Mesenchymal stem cell (in vitro differentiated cells and primary cell): ENCODE measurements at regions not wholly inside any gene's neighbourhood (a gene's known extent, or its start where the extent isn't known, plus 50 kb on each side); places are given as distances from the start of the nearest gene placed in this dataset.

Experiments
- DNase-seq: peaks from one replicate; pipeline ENCODE4 v3.0.0-alpha.2; 2013
- H2AFZ ChIP-seq: one replicate; pipeline ENCODE4 v1.6.1; 2013; ENCODE audit warnings: low read depth, mild to moderate bottlenecking, control low read depth, inconsistent platforms, low read length, moderate library complexity
- H2AK5ac ChIP-seq: 2 replicates; pipeline ENCODE4 v1.6.1; 2013; ENCODE audit warnings: low read length, moderate library complexity, mild to moderate bottlenecking, inconsistent platforms; ENCODE audit not compliant: severe bottlenecking
- H2BK120ac ChIP-seq: one replicate; pipeline ENCODE4 v1.6.1; 2013; ENCODE audit warnings: low read depth, mild to moderate bottlenecking, inconsistent platforms, low read length, moderate library complexity
- H2BK12ac ChIP-seq, 2 experiments: one replicate each; pipeline ENCODE4 v1.6.1; 2013; ENCODE audit warnings: inconsistent platforms in 2 of 2, low read length in 2 of 2, mild to moderate bottlenecking in 2 of 2, moderate library complexity in 2 of 2, control low read depth in 1 of 2
- H2BK15ac ChIP-seq: one replicate; pipeline ENCODE4 v1.6.1; 2013; ENCODE audit warnings: mild to moderate bottlenecking, low read depth, inconsistent platforms; ENCODE audit not compliant: poor library complexity, severe bottlenecking
- H2BK5ac ChIP-seq: 2 replicates; pipeline ENCODE4 v1.6.1; 2013; ENCODE audit warnings: low read depth, mild to moderate bottlenecking, low read length, control low read depth, inconsistent platforms; ENCODE audit not compliant: poor library complexity, severe bottlenecking
- H3K14ac ChIP-seq, 2 experiments: one replicate each; pipeline ENCODE4 v1.6.1; 2013; ENCODE audit warnings: inconsistent platforms in 2 of 2, low read length in 2 of 2, control low read depth in 1 of 2, mild to moderate bottlenecking in 1 of 2, moderate library complexity in 1 of 2
- H3K18ac ChIP-seq, 2 experiments: one replicate each; pipeline ENCODE4 v1.6.1; 2013; ENCODE audit warnings: inconsistent platforms in 2 of 2, low read length in 2 of 2, control low read depth in 1 of 2, low read depth in 1 of 2, mild to moderate bottlenecking in 1 of 2
- H3K23ac ChIP-seq, 2 experiments: one replicate each; pipeline ENCODE4 v1.6.1; 2013; ENCODE audit warnings: inconsistent platforms in 2 of 2, low read length in 2 of 2, mild to moderate bottlenecking in 2 of 2, moderate library complexity in 2 of 2, control low read depth in 1 of 2
- H3K27ac ChIP-seq: 2 replicates; pipeline ENCODE4 v1.5.1; 2013; ENCODE audit warnings: mild to moderate bottlenecking, moderate library complexity, low read length, control low read depth, inconsistent platforms; ENCODE audit not compliant: poor library complexity, severe bottlenecking
- H3K27me3 ChIP-seq, 2 experiments: 2 replicates each; pipeline versions ENCODE4 v1.6.1 to v1.7.0; 2013; ENCODE audit warnings: low read length in 2 of 2, mild to moderate bottlenecking in 2 of 2, moderate library complexity in 2 of 2, control low read depth in 1 of 2, inconsistent platforms in 1 of 2; ENCODE audit not compliant: control insufficient read depth in 1 of 2, insufficient read depth in 1 of 2
- H3K36me3 ChIP-seq, 2 experiments: 2 replicates each; pipeline versions ENCODE4 v1.6.1 to v1.7.0; 2013; ENCODE audit warnings: low read length in 2 of 2, control low read depth in 1 of 2, inconsistent platforms in 1 of 2, low read depth in 1 of 2, mild to moderate bottlenecking in 1 of 2; ENCODE audit not compliant: insufficient read depth in 2 of 2, control insufficient read depth in 1 of 2
- H3K4ac ChIP-seq, 2 experiments: one replicate each; pipeline ENCODE4 v1.6.1; 2013; ENCODE audit warnings: inconsistent platforms in 2 of 2, low read length in 2 of 2, mild to moderate bottlenecking in 2 of 2, moderate library complexity in 2 of 2, control low read depth in 1 of 2, low read depth in 1 of 2
- H3K4me1 ChIP-seq: 2 replicates; pipeline ENCODE4 v1.6.1; 2013; ENCODE audit warnings: low read depth, low read length, control low read depth; ENCODE audit not compliant: control insufficient read depth, insufficient read depth
- H3K4me2 ChIP-seq: 2 replicates; pipeline ENCODE4 v1.6.1; 2013; ENCODE audit warnings: low read length, mild to moderate bottlenecking, inconsistent platforms; ENCODE audit not compliant: poor library complexity, severe bottlenecking
- H3K4me3 ChIP-seq, 2 experiments: 2 replicates each; pipeline versions ENCODE4 v1.5.1 to v1.7.0; 2013; ENCODE audit warnings: low read length in 2 of 2, mild to moderate bottlenecking in 2 of 2, control low read depth in 1 of 2, low read depth in 1 of 2; ENCODE audit not compliant: insufficient read depth in 1 of 2
- H3K79me1 ChIP-seq: replicated peaks from 2 replicates; pipeline ENCODE4 v1.6.1; 2013; ENCODE audit warnings: mild to moderate bottlenecking, control low read depth, low read length, inconsistent platforms; ENCODE audit not compliant: poor library complexity, severe bottlenecking
- H3K9ac ChIP-seq: 2 replicates; pipeline ENCODE4 v1.7.0; 2013; ENCODE audit warnings: mild to moderate bottlenecking, low read length, moderate library complexity
- H3K9me3 ChIP-seq: 2 replicates; pipeline ENCODE4 v1.7.0; 2013; ENCODE audit warnings: mild to moderate bottlenecking, low read length; ENCODE audit not compliant: control insufficient read depth
- H4K8ac ChIP-seq: one replicate; pipeline ENCODE4 v1.6.1; 2013; ENCODE audit warnings: inconsistent platforms, mild to moderate bottlenecking, low read length, moderate library complexity
- H4K91ac ChIP-seq: one replicate; pipeline ENCODE4 v1.6.1; 2013; ENCODE audit warnings: mild to moderate bottlenecking, low read length, inconsistent platforms
- WGBS: methylation state at CpG from one replicate; pipeline ENCODE4 v1.1.7; 2013; ENCODE audit warnings: mixed read lengths; 5-methylcytosine and 5-hydroxymethylcytosine counted together

DNA sequence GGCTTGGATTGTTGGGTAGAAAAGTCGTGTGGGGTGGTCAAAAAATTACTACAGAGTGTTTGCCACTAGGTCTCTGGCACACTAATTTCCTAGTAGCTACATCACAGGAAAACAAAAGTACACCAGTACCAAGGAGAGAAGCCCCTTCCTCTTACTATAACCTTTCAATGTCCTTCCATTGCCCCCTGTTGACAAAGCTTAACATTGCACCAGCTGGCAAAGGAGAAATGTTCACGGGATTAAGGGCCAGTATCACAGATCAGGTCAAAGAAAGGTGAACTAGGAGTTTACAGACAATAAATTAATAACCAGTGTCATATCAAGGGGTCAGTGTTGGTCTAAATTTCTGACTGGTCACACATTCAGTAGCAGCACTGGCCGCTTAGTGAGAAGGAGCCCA is 1139.6 kb upstream of the FAM98A start:
- no peak overlapping the region for H2AK5ac ChIP-seq
- H3K27me3 ChIP-seq: no peaks in the 10 kb centered on the region
- H3K14ac ChIP-seq: no peak overlapping the region
- no peak overlapping the region for H3K9ac ChIP-seq
- H3K23ac ChIP-seq: no peak overlapping the region
- H3K4me3 ChIP-seq: no peak overlapping the region
- no peak overlapping the region for H2AFZ ChIP-seq
- H4K8ac ChIP-seq: no peak overlapping the region
- H3K18ac ChIP-seq: no peak overlapping the region
- H2BK120ac ChIP-seq: no peak overlapping the region
- H3K9me3 ChIP-seq: no peaks in the 10 kb centered on the region
- H2BK12ac ChIP-seq: no peak overlapping the region
- H2BK5ac ChIP-seq: no peak overlapping the region
- H2BK15ac ChIP-seq: no peak overlapping the region
- DNase-seq: no peak
- H3K4me1 ChIP-seq: no peaks in the 10 kb centered on the region
- H3K4ac ChIP-seq: no peak overlapping the region
- H3K4me2 ChIP-seq: no peak overlapping the region
- no peak overlapping the region for H4K91ac ChIP-seq
- H3K36me3 ChIP-seq: no peaks in the 10 kb centered on the region
- H3K27ac ChIP-seq: no peak overlapping the region
- 31% methylated on average over 2 of the region's 3 CpGs for WGBS
- H3K79me1 ChIP-seq: no peaks in the 10 kb centered on the region

DNA sequence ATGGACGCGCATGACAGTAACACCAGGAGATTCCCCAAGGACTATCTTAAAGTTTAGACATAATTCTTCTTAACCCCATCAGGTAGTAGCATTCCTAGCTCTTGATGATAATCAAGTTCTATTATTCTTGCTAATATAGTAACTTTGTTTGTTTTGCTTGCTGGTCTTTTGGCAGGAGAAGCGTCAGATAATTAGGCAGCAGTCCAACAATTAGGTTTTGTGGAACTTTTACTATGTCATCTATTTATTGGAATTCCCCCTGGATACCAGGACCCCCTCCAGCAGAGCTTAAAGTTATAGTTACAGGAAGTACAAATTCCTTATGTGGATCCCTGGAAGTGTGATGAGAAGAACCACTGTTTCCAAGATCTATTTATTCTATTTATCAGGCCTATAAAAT is 1138.0 kb upstream of the FAM98A start:
- H3K27ac ChIP-seq: no peak overlapping the region
- H3K9me3 ChIP-seq: no peaks in the 10 kb centered on the region
- DNase-seq: no peak
- WGBS: 78% methylated on average over 3 of the region's 3 CpGs
- no peak overlapping the region for H2BK120ac ChIP-seq
- H4K8ac ChIP-seq: no peak overlapping the region
- H3K4me3 ChIP-seq: no peak overlapping the region
- no peak overlapping the region for H2AFZ ChIP-seq
- no peak overlapping the region for H3K4me2 ChIP-seq
- H4K91ac ChIP-seq: no peak overlapping the region
- no peak overlapping the region for H2BK15ac ChIP-seq
- no peak overlapping the region for H2AK5ac ChIP-seq
- H3K23ac ChIP-seq: no peak overlapping the region
- H3K14ac ChIP-seq: no peak overlapping the region
- H3K4ac ChIP-seq: no peak overlapping the region
- H3K18ac ChIP-seq: no peak overlapping the region
- no peaks in the 10 kb centered on the region for H3K79me1 ChIP-seq
- H2BK12ac ChIP-seq: no peak overlapping the region
- H2BK5ac ChIP-seq: no peak overlapping the region
- H3K4me1 ChIP-seq: no peaks in the 10 kb centered on the region
- no peak overlapping the region for H3K9ac ChIP-seq
- H3K27me3 ChIP-seq: no peaks in the 10 kb centered on the region
- no peaks in the 10 kb centered on the region for H3K36me3 ChIP-seq

DNA sequence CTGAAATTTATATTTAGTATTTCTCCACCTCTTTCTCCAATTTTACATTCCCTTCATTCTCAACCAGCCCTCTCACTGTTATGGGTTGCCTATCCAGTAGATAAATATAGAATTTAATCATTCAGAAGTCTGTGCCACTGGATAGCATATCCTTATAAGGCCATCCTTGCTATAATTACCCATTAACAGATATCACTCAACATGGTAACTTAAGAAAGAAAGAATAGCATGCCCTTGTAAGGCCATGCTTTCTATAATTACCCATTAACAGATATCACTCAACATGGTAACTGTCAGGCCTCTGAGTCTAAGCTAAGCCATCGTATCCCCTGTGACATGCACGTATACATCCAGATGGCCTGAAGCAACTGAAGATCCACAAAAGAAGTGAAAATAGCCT is 1137.4 kb upstream of the FAM98A start:
- H2BK120ac ChIP-seq: no peak overlapping the region
- no peak overlapping the region for H3K4ac ChIP-seq
- DNase-seq: no peak
- H2BK5ac ChIP-seq: no peak overlapping the region
- 88% methylated on average over 2 of the region's 2 CpGs for WGBS
- H3K79me1 ChIP-seq: no peaks in the 10 kb centered on the region
- no peak overlapping the region for H4K91ac ChIP-seq
- no peak overlapping the region for H3K14ac ChIP-seq
- H3K36me3 ChIP-seq: no peaks in the 10 kb centered on the region
- no peak overlapping the region for H2BK15ac ChIP-seq
- no peak overlapping the region for H2AK5ac ChIP-seq
- no peak overlapping the region for H3K18ac ChIP-seq
- no peak overlapping the region for H4K8ac ChIP-seq
- no peak overlapping the region for H2BK12ac ChIP-seq
- H3K4me3 ChIP-seq: no peak overlapping the region
- H3K23ac ChIP-seq: no peak overlapping the region
- H3K4me2 ChIP-seq: no peak overlapping the region
- H3K4me1 ChIP-seq: no peaks in the 10 kb centered on the region
- H3K9me3 ChIP-seq: no peaks in the 10 kb centered on the region
- H2AFZ ChIP-seq: no peak overlapping the region
- no peak overlapping the region for H3K27ac ChIP-seq
- no peak overlapping the region for H3K9ac ChIP-seq
- no peaks in the 10 kb centered on the region for H3K27me3 ChIP-seq

DNA sequence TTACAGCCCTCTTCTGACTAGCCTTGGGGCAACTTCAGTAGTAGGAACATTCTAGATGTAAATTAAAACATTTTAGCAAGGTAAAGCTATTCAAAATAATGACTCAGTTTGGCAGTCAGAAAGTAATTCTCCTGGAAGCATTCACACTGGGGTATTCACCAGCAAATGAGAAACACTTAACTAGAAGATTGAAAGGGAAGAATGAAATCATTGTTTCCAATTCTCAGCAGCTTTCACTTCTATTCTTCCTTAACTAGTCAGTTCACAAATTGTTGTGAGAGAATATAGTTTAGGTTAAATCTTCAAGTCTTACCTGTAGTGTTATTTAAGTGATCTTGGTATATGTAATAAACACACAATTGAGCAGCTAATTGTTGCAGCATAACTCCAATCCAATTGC is 1135.6 kb upstream of the FAM98A start:
- no peak for DNase-seq
- Histone ChIP-seq H3K23ac (no peak overlapping the region), H3K27ac (no peak overlapping the region), H2BK5ac (no peak overlapping the region), H2AFZ (no peak overlapping the region), H3K9me3 (no peaks in the 10 kb centered on the region), H4K8ac (no peak overlapping the region), H4K91ac (no peak overlapping the region), H3K9ac (no peak overlapping the region), H3K14ac (no peak overlapping the region), H2BK120ac (no peak overlapping the region), H2BK12ac (no peak overlapping the region), H3K4me3 (no peak overlapping the region), H3K4me2 (no peak overlapping the region), H3K18ac (no peak overlapping the region), H3K36me3 (no peaks in the 10 kb centered on the region), H3K4ac (no peak overlapping the region), H3K27me3 (no peaks in the 10 kb centered on the region), H2AK5ac (no peak overlapping the region), H3K79me1 (no peaks in the 10 kb centered on the region), H2BK15ac (no peak overlapping the region), H3K4me1 (no peaks in the 10 kb centered on the region)
